ENCODE measurements at regions not wholly inside any gene's neighbourhood (a gene's known extent, or its start where the extent isn't known, plus 50 kb on each side); places are given as distances from the start of the nearest gene placed in this dataset.

- DNase-seq = no peak
Observed at GRCh38 chr22:47232753-47233152, 470.3 kb downstream of the TBC1D22A start.

- no peak for DNase-seq
Observed at GRCh38 chr22:47232197-47232596, 469.7 kb downstream of the TBC1D22A start.

GRCh38 chr22:47231759-47232158 is 469.3 kb downstream of the TBC1D22A start:
- DNase-seq = no peak

GRCh38 chr22:47230741-47231140 is 468.3 kb downstream of the TBC1D22A start:
- no peak for DNase-seq

- no peak for DNase-seq
Observed at GRCh38 chr22:47230251-47230650, 467.8 kb downstream of the TBC1D22A start.

GRCh38 chr22:47228767-47229166 is 466.3 kb downstream of the TBC1D22A start:
- DNase-seq = no peak

- no peak for DNase-seq
Observed at GRCh38 chr22:47225931-47226633, 463.6 kb downstream of the TBC1D22A start.

- DNase-seq = no peak
Observed at GRCh38 chr22:47225080-47225930, 462.9 kb downstream of the TBC1D22A start.
